ENCODE measurements at regions not wholly inside any gene's neighbourhood (a gene's known extent, or its start where the extent isn't known, plus 50 kb on each side); places are given as distances from the start of the nearest gene placed in this dataset.

DNA sequence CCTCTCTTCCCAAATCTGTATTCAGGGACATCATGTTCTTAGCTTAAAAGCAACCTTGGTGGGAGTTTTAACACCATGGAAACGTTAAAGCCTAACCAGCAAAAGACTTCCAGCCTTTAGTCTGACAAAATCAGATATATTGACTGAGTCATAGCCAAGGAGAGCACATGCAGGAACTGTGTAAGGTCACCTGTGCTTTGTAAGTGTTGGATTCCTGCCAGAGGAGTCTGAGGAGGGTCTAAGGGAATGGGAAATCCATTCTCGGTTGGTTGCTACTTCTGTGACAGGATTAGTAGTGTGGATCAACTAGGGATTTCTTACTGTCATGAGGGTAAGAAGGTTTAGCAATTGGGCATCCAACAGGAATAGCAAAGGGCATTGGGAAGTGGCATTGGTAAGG, 142.0 kb upstream of the CHD1 start:
- TF ChIP-seq CTCF (IDR thresholded peaks at IDR 0.05; ENCODE audit: low read length): no peak
- TF ChIP-seq EZH2 (optimal IDR thresholded peaks at IDR 0.05; ENCODE audit: low read depth, low read length): no peak

Data from MM.1S (cell line).